K562 (cell line): ENCODE measurements at regions not wholly inside any gene's neighbourhood (a gene's known extent, or its start where the extent isn't known, plus 50 kb on each side); places are given as distances from the start of the nearest gene placed in this dataset.

Experiments used
- CREB1 ChIP-seq, 2 experiments: sonication (generic) in 1 of 2; formaldehyde crosslinking in 1 of 2; IDR thresholded peaks; 2 replicates each; pipeline versions ENCODE4 v1.6.1 to v1.8.0; 2012 to 2022; ENCODE audit warnings: inconsistent platforms in 1 of 2, mild to moderate bottlenecking in 1 of 2, missing genetic modification reagents in 1 of 2, moderate library complexity in 1 of 2
- CREBBP ChIP-seq: IDR thresholded peaks from one replicate; pipeline ENCODE4 v1.6.1; 2012; ENCODE audit warnings: low read depth, mild to moderate bottlenecking, control low read depth, inconsistent platforms, low read length
- CTBP1 ChIP-seq: fragments of 450-650 bp; IDR thresholded peaks from 2 replicates; pipeline ENCODE4 v1.6.1; 2016; ENCODE audit warnings: borderline replicate concordance
- MECOM ChIP-seq: fragments of 250-450 bp; sonication (Bioruptor Pico); IDR thresholded peaks from 2 replicates; pipeline ENCODE4 v1.8.0; 2022; ENCODE audit warnings: inconsistent platforms
- MYC ChIP-seq, 2 experiments: fragments of 250-450 bp in 1 of 2; sonication (Bioruptor Pico) in 1 of 2; IDR thresholded peaks; 2 replicates each; pipeline versions ENCODE4 v1.5.1 to v1.6.1; 2012 to 2021; ENCODE audit warnings: low read depth in 2 of 2, borderline replicate concordance in 1 of 2, improper control_type of control experiment in 1 of 2, low read length in 1 of 2, mild to moderate bottlenecking in 1 of 2, moderate library complexity in 1 of 2
- NFATC3 ChIP-seq: fragments of 450-650 bp; IDR thresholded peaks from 2 replicates; pipeline ENCODE4 v1.6.1; 2017; ENCODE audit warnings: mild to moderate bottlenecking
- NUFIP1 ChIP-seq: fragments of 450-650 bp; IDR thresholded peaks from 2 replicates; pipeline ENCODE4 v1.6.1; 2018; ENCODE audit not compliant: partially characterized antibody
- POLR3A ChIP-seq: IDR thresholded peaks from 2 replicates; pipeline ENCODE4 v1.6.1; 2011; ENCODE audit warnings: borderline replicate concordance, mild to moderate bottlenecking, moderate library complexity; ENCODE audit not compliant: insufficient read length, insufficient read depth; ENCODE audit errors: extremely low read depth
- PPARD ChIP-seq: fragments of 250-450 bp; sonication (Bioruptor Pico); IDR thresholded peaks from 2 replicates; pipeline ENCODE4 v1.8.0; 2022; ENCODE audit warnings: inconsistent platforms, mild to moderate bottlenecking, moderate library complexity
- RBFOX2 ChIP-seq: fragments of 200-400 bp; formaldehyde crosslinking; IDR thresholded peaks from 2 replicates; pipeline ENCODE4 v1.6.1; 2017; ENCODE audit warnings: low read depth, mild to moderate bottlenecking, low read length, moderate library complexity
- RHOXF2B ChIP-seq: fragments of 250-450 bp; sonication (Bioruptor Pico); conservative IDR thresholded peaks from 2 replicates; pipeline ENCODE4 v1.5.1; 2021
- SETDB1 ChIP-seq: IDR thresholded peaks from one replicate; pipeline ENCODE4 v1.6.1; 2012; ENCODE audit warnings: low read length, control low read depth, inconsistent platforms
- TGIF2 ChIP-seq: sonication (generic); formaldehyde crosslinking; IDR thresholded peaks from 2 replicates; pipeline ENCODE4 v1.8.1; 2022; ENCODE audit warnings: mild to moderate bottlenecking, missing genetic modification reagents, moderate library complexity
- ZC3H4 ChIP-seq: sonication (generic); formaldehyde crosslinking; IDR thresholded peaks from 2 replicates; pipeline ENCODE4 v1.9.0; 2021; ENCODE audit warnings: missing genetic modification reagents, borderline replicate concordance
- ZFP30 ChIP-seq: fragments of 250-450 bp; sonication (Bioruptor Pico); IDR thresholded peaks from 2 replicates; pipeline ENCODE4 v1.8.0; 2022; ENCODE audit warnings: moderate library complexity, mild to moderate bottlenecking, inconsistent platforms, borderline replicate concordance
- ZNF12 ChIP-seq: sonication (generic); formaldehyde crosslinking; IDR thresholded peaks from 2 replicates; pipeline ENCODE4 v1.4.0; 2020; ENCODE audit warnings: mild to moderate bottlenecking, missing genetic modification reagents
- ZNF347 ChIP-seq: fragments of 450-650 bp; formaldehyde crosslinking; IDR thresholded peaks from 2 replicates; pipeline ENCODE4 v1.4.0; 2020; ENCODE audit warnings: low read depth, mild to moderate bottlenecking, moderate library complexity
- TF ChIP-seq, protein P1 (sequence below): fragments of 450-650 bp; IDR thresholded peaks from 2 replicates; pipeline ENCODE4 v1.6.1; 2016; ENCODE audit warnings: antibody characterized with exemption
- TF ChIP-seq, protein P2 (sequence below): fragments of 250-450 bp; sonication (Bioruptor Pico); IDR thresholded peaks from 2 replicates; pipeline ENCODE4 v1.4.0; 2020; ENCODE audit warnings: mild to moderate bottlenecking, moderate library complexity
- TF ChIP-seq, protein P3 (sequence below): sonication (generic); formaldehyde crosslinking; IDR thresholded peaks from 2 replicates; pipeline ENCODE4 v1.8.1; 2022; ENCODE audit warnings: missing genetic modification reagents
- TF ChIP-seq, protein P4 (sequence below), 2 experiments: fragments of 450-650 bp in 1 of 2; sonication (generic) in 1 of 2; formaldehyde crosslinking; conservative IDR thresholded peaks; 2 replicates each; pipeline versions ENCODE4 v1.4.0 to v1.8.1; 2020 to 2022; ENCODE audit warnings: mild to moderate bottlenecking in 1 of 2, missing genetic modification reagents in 1 of 2

DNA sequence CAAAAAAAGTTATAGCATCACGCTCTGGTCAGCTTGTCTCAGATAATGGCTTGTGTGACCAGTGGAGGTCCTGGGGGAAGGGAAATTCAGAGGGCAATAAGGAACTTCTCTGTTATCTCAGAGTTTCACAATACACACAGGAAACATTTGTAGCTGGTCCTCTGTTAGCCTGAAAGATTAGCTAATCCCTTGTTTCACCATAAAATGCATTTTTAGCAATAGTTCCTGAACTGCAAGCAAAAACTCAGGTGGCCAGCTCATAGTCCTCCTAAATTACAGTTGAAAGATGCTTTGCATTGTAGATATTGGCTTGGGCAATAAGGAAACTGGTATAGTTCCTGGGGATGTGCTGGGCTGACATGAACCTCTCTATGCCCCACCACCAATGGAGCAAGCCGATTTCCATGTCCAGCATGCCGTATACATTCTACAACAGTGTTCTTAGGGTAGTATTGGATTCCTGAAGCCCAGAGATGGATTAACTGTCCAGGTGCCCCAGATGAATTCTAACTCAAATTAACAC is 141.5 kb upstream of the TBL1XR1 start (continued):
- TF ChIP-seq CREB1 (IDR thresholded peaks at IDR 0.05) (peak; percentile 43; the same call in 1 of the 2 replicates), CREB1 (CRISPR knock-in tag; IDR thresholded peaks at IDR 0.05) (no peak), ZFP30 (CRISPR knock-in tag) (no peak), ZC3H4 (no peak), NUFIP1 (no peak), RHOXF2B (CRISPR knock-in tag) (no peak), ZNF12 (CRISPR knock-in tag) (no peak), TGIF2 (CRISPR knock-in tag) (no peak), ZNF347 (CRISPR knock-in tag) (no peak), SETDB1 (no peak), RBFOX2 (peak; percentile 38), CTBP1 (peak; percentile 62; the same call in 1 of the 2 replicates), MYC (IDR thresholded peaks at IDR 0.05; ENCODE audit: low read depth, low read length) (no peak), MYC (CRISPR knock-in tag; IDR thresholded peaks at IDR 0.05; ENCODE audit: borderline replicate concordance, low read depth) (no peak), PPARD (no peak), CREBBP (no peak), MECOM (peak; percentile 5), NFATC3 (no peak), POLR3A (no peak)
- TF ChIP-seq, protein P1, sequence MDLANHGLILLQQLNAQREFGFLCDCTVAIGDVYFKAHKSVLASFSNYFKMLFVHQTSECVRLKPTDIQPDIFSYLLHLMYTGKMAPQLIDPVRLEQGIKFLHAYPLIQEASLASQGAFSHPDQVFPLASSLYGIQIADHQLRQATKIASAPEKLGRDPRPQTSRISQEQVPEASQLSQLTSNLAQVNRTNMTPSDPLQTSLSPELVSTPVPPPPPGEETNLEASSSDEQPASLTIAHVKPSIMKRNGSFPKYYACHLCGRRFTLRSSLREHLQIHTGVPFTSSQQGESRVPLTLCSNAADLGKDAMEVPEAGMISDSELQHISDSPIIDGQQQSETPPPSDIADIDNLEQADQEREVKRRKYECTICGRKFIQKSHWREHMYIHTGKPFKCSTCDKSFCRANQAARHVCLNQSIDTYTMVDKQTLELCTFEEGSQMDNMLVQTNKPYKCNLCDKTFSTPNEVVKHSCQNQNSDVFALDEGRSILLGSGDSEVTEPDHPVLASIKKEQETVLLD = no peak
- TF ChIP-seq, protein P2, sequence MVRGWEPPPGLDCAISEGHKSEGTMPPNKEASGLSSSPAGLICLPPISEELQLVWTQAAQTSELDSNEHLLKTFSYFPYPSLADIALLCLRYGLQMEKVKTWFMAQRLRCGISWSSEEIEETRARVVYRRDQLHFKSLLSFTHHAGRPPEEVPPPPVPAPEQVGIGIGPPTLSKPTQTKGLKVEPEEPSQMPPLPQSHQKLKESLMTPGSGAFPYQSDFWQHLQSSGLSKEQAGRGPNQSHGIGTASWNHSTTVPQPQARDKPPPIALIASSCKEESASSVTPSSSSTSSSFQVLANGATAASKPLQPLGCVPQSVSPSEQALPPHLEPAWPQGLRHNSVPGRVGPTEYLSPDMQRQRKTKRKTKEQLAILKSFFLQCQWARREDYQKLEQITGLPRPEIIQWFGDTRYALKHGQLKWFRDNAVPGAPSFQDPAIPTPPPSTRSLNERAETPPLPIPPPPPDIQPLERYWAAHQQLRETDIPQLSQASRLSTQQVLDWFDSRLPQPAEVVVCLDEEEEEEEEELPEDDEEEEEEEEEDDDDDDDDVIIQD (CRISPR knock-in tag) = no peak
- TF ChIP-seq, protein P3, sequence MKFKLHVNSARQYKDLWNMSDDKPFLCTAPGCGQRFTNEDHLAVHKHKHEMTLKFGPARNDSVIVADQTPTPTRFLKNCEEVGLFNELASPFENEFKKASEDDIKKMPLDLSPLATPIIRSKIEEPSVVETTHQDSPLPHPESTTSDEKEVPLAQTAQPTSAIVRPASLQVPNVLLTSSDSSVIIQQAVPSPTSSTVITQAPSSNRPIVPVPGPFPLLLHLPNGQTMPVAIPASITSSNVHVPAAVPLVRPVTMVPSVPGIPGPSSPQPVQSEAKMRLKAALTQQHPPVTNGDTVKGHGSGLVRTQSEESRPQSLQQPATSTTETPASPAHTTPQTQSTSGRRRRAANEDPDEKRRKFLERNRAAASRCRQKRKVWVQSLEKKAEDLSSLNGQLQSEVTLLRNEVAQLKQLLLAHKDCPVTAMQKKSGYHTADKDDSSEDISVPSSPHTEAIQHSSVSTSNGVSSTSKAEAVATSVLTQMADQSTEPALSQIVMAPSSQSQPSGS (CRISPR knock-in tag) = no peak
- TF ChIP-seq, protein P4, sequence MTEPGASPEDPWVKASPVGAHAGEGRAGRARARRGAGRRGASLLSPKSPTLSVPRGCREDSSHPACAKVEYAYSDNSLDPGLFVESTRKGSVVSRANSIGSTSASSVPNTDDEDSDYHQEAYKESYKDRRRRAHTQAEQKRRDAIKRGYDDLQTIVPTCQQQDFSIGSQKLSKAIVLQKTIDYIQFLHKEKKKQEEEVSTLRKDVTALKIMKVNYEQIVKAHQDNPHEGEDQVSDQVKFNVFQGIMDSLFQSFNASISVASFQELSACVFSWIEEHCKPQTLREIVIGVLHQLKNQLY (CRISPR knock-in tag; conservative IDR thresholded peaks at IDR 0.05) = no peak
